HG03025 (cell line): ENCODE measurements at regions not wholly inside any gene's neighbourhood (a gene's known extent, or its start where the extent isn't known, plus 50 kb on each side); places are given as distances from the start of the nearest gene placed in this dataset.

Source experiments
- ATAC-seq: cut with Tn5 transposase; IDR thresholded peaks from one replicate; pipeline ENCODE4 v1.9.1; 2021; ENCODE audit warnings: mild to moderate bottlenecking, moderate library complexity; ENCODE audit not compliant: unreplicated experiment, low FRiP score

GRCh38 chr21:23245255-23245654 lies 2247.0 kb downstream of the NCAM2 start:
- ATAC-seq: no peak

GRCh38 chr21:23223882-23224281 lies 2225.7 kb downstream of the NCAM2 start:
- ATAC-seq: no peak

- ATAC-seq: no peak
Observed at GRCh38 chr21:23218667-23219066, 2220.5 kb downstream of the NCAM2 start.

GRCh38 chr21:23217597-23217996 lies 2219.4 kb downstream of the NCAM2 start:
- ATAC-seq: no peak

- ATAC-seq: no peak
Observed at GRCh38 chr21:23215261-23215660, 2217.1 kb downstream of the NCAM2 start.
